ENCODE measurements at regions not wholly inside any gene's neighbourhood (a gene's known extent, or its start where the extent isn't known, plus 50 kb on each side); places are given as distances from the start of the nearest gene placed in this dataset.

GRCh38 chr15:94921936-94922335 lies 690.6 kb downstream of the MCTP2 start:
- Mint-ChIP-seq H3K27me3 (ENCODE audit: insufficient read depth, unreplicated experiment) (no peaks in the 10 kb centered on the region), H3K27ac (ENCODE audit: low read depth, unreplicated experiment) (no peak overlapping the region), H3K4me3 (ENCODE audit: unreplicated experiment) (no peak overlapping the region), H3K36me3 (ENCODE audit: insufficient read depth, unreplicated experiment) (no peaks in the 10 kb centered on the region), H3K4me1 (ENCODE audit: insufficient read depth, unreplicated experiment) (no peaks in the 10 kb centered on the region), H3K9me3 (ENCODE audit: unreplicated experiment) (no peaks in the 10 kb centered on the region)
- no peak for TF ChIP-seq CTCF (IDR thresholded peaks at IDR 0.05; ENCODE audit: unreplicated experiment)
- ChIA-PET CTCF (no interaction called here), POLR2A (no interaction called here)
- no peak for DNase-seq (ENCODE audit: unreplicated experiment)
- no TSS peak for BruUV-seq (replicated peaks)
- intact Hi-C loops (cut with micrococcal nuclease), result no loop called here

GRCh38 chr15:94924057-94924456 lies 692.7 kb downstream of the MCTP2 start:
- ChIA-PET CTCF (interaction anchor here (0.6 kb wide), 1 partner anchor 427 kb away, joined by 3 read pairs; no protein-coding TSS in a partner anchor), POLR2A (interaction anchor here (0.6 kb wide), 1 partner anchor 31 kb away, joined by 3 read pairs; no protein-coding TSS in a partner anchor)
- no TSS peak for BruUV-seq (replicated peaks)
- H3K4me3 Mint-ChIP-seq (ENCODE audit: unreplicated experiment), result no peak overlapping the region
- no peak overlapping the region for H3K27ac Mint-ChIP-seq (ENCODE audit: low read depth, unreplicated experiment)
- H3K36me3 Mint-ChIP-seq (ENCODE audit: insufficient read depth, unreplicated experiment), result no peaks in the 10 kb centered on the region
- DNase-seq (ENCODE audit: unreplicated experiment), result no peak
- intact Hi-C loops (cut with micrococcal nuclease), result no loop called here
- no peak for TF ChIP-seq CTCF (IDR thresholded peaks at IDR 0.05; ENCODE audit: unreplicated experiment)
- no peaks in the 10 kb centered on the region for H3K4me1 Mint-ChIP-seq (ENCODE audit: insufficient read depth, unreplicated experiment)
- H3K27me3 Mint-ChIP-seq (ENCODE audit: insufficient read depth, unreplicated experiment), result no peaks in the 10 kb centered on the region
- H3K9me3 Mint-ChIP-seq (ENCODE audit: unreplicated experiment), result no peaks in the 10 kb centered on the region

- DNase-seq (ENCODE audit: unreplicated experiment), result no peak
- no TSS peak for BruUV-seq (replicated peaks)
- CTCF ChIA-PET, result no interaction called here
These were observed 693.7 kb downstream of the MCTP2 start for GRCh38 chr15:94924971-94925598.

GRCh38 chr15:94925680-94926079 lies 694.3 kb downstream of the MCTP2 start:
- TF ChIP-seq CTCF (IDR thresholded peaks at IDR 0.05; ENCODE audit: unreplicated experiment), result no peak
- BruUV-seq (replicated peaks), result no TSS peak
- ChIA-PET CTCF (no interaction called here), POLR2A (no interaction called here)
- Mint-ChIP-seq H3K4me1 (ENCODE audit: insufficient read depth, unreplicated experiment) (no peaks in the 10 kb centered on the region), H3K9me3 (ENCODE audit: unreplicated experiment) (no peaks in the 10 kb centered on the region), H3K36me3 (ENCODE audit: insufficient read depth, unreplicated experiment) (no peaks in the 10 kb centered on the region), H3K27ac (ENCODE audit: low read depth, unreplicated experiment) (no peak overlapping the region), H3K4me3 (ENCODE audit: unreplicated experiment) (no peak overlapping the region), H3K27me3 (ENCODE audit: insufficient read depth, unreplicated experiment) (no peaks in the 10 kb centered on the region)
- intact Hi-C loops (cut with micrococcal nuclease), result no loop called here
- DNase-seq (ENCODE audit: unreplicated experiment), result no peak

More at GRCh38 chr15:94924971-94925598, 693.7 kb downstream of the MCTP2 start:
- Mint-ChIP-seq H3K9me3 (ENCODE audit: unreplicated experiment) (no peaks in the 10 kb centered on the region), H3K36me3 (ENCODE audit: insufficient read depth, unreplicated experiment) (no peaks in the 10 kb centered on the region), H3K4me1 (ENCODE audit: insufficient read depth, unreplicated experiment) (no peaks in the 10 kb centered on the region), H3K27me3 (ENCODE audit: insufficient read depth, unreplicated experiment) (no peaks in the 10 kb centered on the region), H3K4me3 (ENCODE audit: unreplicated experiment) (no peak overlapping the region), H3K27ac (ENCODE audit: low read depth, unreplicated experiment) (no peak overlapping the region)
- intact Hi-C loops (cut with micrococcal nuclease), result no loop called here
- POLR2A ChIA-PET, result interaction anchor here (0.6 kb wide), 1 partner anchor 32 kb away, joined by 3 read pairs; no protein-coding TSS in a partner anchor
- TF ChIP-seq CTCF (IDR thresholded peaks at IDR 0.05; ENCODE audit: unreplicated experiment), result no peak

Measured in MCF 10A (cell line).